ENCODE measurements at regions not wholly inside any gene's neighbourhood (a gene's known extent, or its start where the extent isn't known, plus 50 kb on each side); places are given as distances from the start of the nearest gene placed in this dataset. TPM values are rescaled to one million over a fixed set of nuclear protein-coding genes. Genes with fewer than 3 reads are reported as not detected.
A peak's percentile ranks its signal among the peaks of the same experiment; 100 is the strongest.

- H3K9ac ChIP-seq (ENCODE audit: low read length): no peak overlapping the region
- H3K9me2 ChIP-seq (replicated peaks; ENCODE audit: insufficient read depth, low read length): no peaks in the 10 kb centered on the region
- H3K4me3 ChIP-seq (ENCODE audit: low read length): no peak overlapping the region
- H3K27me3 ChIP-seq (ENCODE audit: low read length): no peaks in the 10 kb centered on the region
- H3K36me3 ChIP-seq (ENCODE audit: insufficient read depth, low read length): no peaks in the 10 kb centered on the region
- no peaks in the 10 kb centered on the region for H3K9me3 ChIP-seq (ENCODE audit: low read length)
- no peak overlapping the region for H3K4me2 ChIP-seq (ENCODE audit: low read depth, low read length, poor library complexity, severe bottlenecking)
- no peaks in the 10 kb centered on the region for H4K20me1 ChIP-seq (ENCODE audit: insufficient read depth, low read depth, low read length)
- no peak overlapping the region for H3K27ac ChIP-seq (ENCODE audit: low read length)
- DNase-seq: peak; percentile 79
- H2AFZ ChIP-seq (ENCODE audit: low read length): no peak overlapping the region
- H3K4me1 ChIP-seq (ENCODE audit: low read length): no peaks in the 10 kb centered on the region
- no peaks in the 10 kb centered on the region for H3K79me2 ChIP-seq (ENCODE audit: low read length)
Observed at GRCh38 chr12:128190614-128191013, 76.4 kb upstream of the TMEM132C start.

DNA sequence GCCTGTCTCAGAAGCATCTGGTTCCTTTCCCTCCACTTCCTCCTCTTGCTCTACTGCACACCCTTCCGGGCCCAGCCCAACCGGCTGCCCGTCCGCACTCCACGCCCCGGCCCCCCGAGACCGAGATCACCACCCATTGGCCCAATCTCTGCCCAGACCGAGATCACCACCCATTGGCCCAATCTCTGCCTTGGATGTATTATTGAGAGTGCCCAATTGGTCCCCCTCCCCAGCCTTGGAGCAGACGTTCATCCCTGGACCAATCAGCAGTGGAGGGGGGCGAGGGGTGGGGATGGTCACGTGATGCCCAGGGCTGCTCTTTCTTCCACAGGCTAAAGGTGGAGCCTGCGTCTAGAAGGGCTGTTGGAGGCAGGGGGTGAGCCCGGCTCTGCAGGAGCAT, 75.6 kb upstream of the TMEM132C start:
- H3K9ac ChIP-seq (ENCODE audit: low read length): no peak overlapping the region
- H2AFZ ChIP-seq (ENCODE audit: low read length): no peak overlapping the region
- H3K36me3 ChIP-seq (ENCODE audit: insufficient read depth, low read length): no peaks in the 10 kb centered on the region
- no peaks in the 10 kb centered on the region for H3K9me3 ChIP-seq (ENCODE audit: low read length)
- H3K4me2 ChIP-seq (ENCODE audit: low read depth, low read length, poor library complexity, severe bottlenecking): no peak overlapping the region
- H3K27ac ChIP-seq (ENCODE audit: low read length): no peak overlapping the region
- H3K79me2 ChIP-seq (ENCODE audit: low read length): no peaks in the 10 kb centered on the region
- peak; percentile 43 for DNase-seq
- no peak overlapping the region for H3K4me3 ChIP-seq (ENCODE audit: low read length)
- no peaks in the 10 kb centered on the region for H3K27me3 ChIP-seq (ENCODE audit: low read length)
- H3K4me1 ChIP-seq (ENCODE audit: low read length): no peaks in the 10 kb centered on the region
- no peaks in the 10 kb centered on the region for H3K9me2 ChIP-seq (replicated peaks; ENCODE audit: insufficient read depth, low read length)
- H4K20me1 ChIP-seq (ENCODE audit: insufficient read depth, low read depth, low read length): no peaks in the 10 kb centered on the region

- Histone ChIP-seq H3K27ac (ENCODE audit: low read length) (no peak overlapping the region), H2AFZ (ENCODE audit: low read length) (no peak overlapping the region), H3K9me3 (ENCODE audit: low read length) (no peaks in the 10 kb centered on the region), H3K4me1 (ENCODE audit: low read length) (no peaks in the 10 kb centered on the region), H3K4me2 (ENCODE audit: low read depth, low read length, poor library complexity, severe bottlenecking) (no peak overlapping the region), H3K9me2 (replicated peaks; ENCODE audit: insufficient read depth, low read length) (no peaks in the 10 kb centered on the region), H3K36me3 (ENCODE audit: insufficient read depth, low read length) (no peaks in the 10 kb centered on the region), H3K9ac (ENCODE audit: low read length) (no peak overlapping the region), H4K20me1 (ENCODE audit: insufficient read depth, low read depth, low read length) (no peaks in the 10 kb centered on the region), H3K79me2 (ENCODE audit: low read length) (no peaks in the 10 kb centered on the region), H3K4me3 (ENCODE audit: low read length) (no peak overlapping the region), H3K27me3 (ENCODE audit: low read length) (no peaks in the 10 kb centered on the region)
- no peak for DNase-seq
Observed at GRCh38 chr12:128204711-128205110, 62.3 kb upstream of the TMEM132C start.

DNA sequence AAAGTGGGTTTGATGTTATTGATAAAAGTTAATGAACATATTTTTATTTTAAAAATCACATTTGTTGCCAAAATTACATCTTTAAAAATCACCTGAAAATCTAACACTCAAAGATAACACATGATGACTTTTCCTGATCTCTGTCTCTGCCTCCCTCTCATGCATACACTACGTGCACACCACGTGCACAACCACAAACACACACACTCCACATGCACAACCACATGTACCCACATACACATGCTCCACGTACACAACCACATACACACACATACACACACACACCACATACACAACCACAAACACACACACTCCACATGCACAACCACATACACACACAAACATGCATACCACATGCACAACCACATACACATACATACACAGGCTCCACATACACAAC, 61.8 kb upstream of the TMEM132C start:
- no peak overlapping the region for H3K27ac ChIP-seq (ENCODE audit: low read length)
- no peaks in the 10 kb centered on the region for H3K4me1 ChIP-seq (ENCODE audit: low read length)
- H3K9me3 ChIP-seq (ENCODE audit: low read length): no peaks in the 10 kb centered on the region
- DNase-seq: no peak
- no peak overlapping the region for H3K4me3 ChIP-seq (ENCODE audit: low read length)
- H3K9ac ChIP-seq (ENCODE audit: low read length): no peak overlapping the region
- H3K4me2 ChIP-seq (ENCODE audit: low read depth, low read length, poor library complexity, severe bottlenecking): no peak overlapping the region
- H3K36me3 ChIP-seq (ENCODE audit: insufficient read depth, low read length): no peaks in the 10 kb centered on the region
- no peak overlapping the region for H2AFZ ChIP-seq (ENCODE audit: low read length)
- no peaks in the 10 kb centered on the region for H3K27me3 ChIP-seq (ENCODE audit: low read length)
- H4K20me1 ChIP-seq (ENCODE audit: insufficient read depth, low read depth, low read length): no peaks in the 10 kb centered on the region
- no peaks in the 10 kb centered on the region for H3K9me2 ChIP-seq (replicated peaks; ENCODE audit: insufficient read depth, low read length)
- H3K79me2 ChIP-seq (ENCODE audit: low read length): no peaks in the 10 kb centered on the region

DNA sequence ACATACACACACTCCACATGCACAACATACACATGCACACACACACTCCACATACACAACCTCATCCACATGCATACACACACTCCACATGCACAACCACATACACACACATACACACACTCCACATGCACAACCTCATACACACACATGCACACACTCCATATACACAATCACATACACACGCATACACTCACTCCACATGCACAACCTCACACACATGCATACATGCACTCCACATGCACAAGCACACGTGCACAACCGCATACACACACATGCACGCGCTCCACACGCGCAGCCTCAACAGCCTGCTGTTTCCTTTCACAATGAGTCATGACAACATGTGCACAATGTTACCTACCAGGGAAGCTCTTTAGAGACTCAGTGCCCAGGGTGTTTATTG, 61.2 kb upstream of the TMEM132C start:
- DNase-seq: no peak

More for the DNA sequence above, 61.2 kb upstream of the TMEM132C start:
- Histone ChIP-seq H3K9ac (ENCODE audit: low read length) (no peak overlapping the region), H4K20me1 (ENCODE audit: insufficient read depth, low read depth, low read length) (no peaks in the 10 kb centered on the region), H3K4me1 (ENCODE audit: low read length) (no peaks in the 10 kb centered on the region), H3K9me2 (replicated peaks; ENCODE audit: insufficient read depth, low read length) (no peaks in the 10 kb centered on the region), H3K79me2 (ENCODE audit: low read length) (no peaks in the 10 kb centered on the region), H3K4me2 (ENCODE audit: low read depth, low read length, poor library complexity, severe bottlenecking) (no peak overlapping the region), H2AFZ (ENCODE audit: low read length) (no peak overlapping the region), H3K36me3 (ENCODE audit: insufficient read depth, low read length) (no peaks in the 10 kb centered on the region), H3K27ac (ENCODE audit: low read length) (no peak overlapping the region), H3K9me3 (ENCODE audit: low read length) (no peaks in the 10 kb centered on the region), H3K27me3 (ENCODE audit: low read length) (no peaks in the 10 kb centered on the region), H3K4me3 (ENCODE audit: low read length) (no peak overlapping the region)

Small RNAs in the stretch of these regions (small RNA-seq; reads per million reads assigned to genes)
- gene AC006065.2 (not detected), gene AC073913.2 (not detected), gene HSPE1P20 (not detected), gene RF00019 (not detected), gene RNU1-104P (not detected)
